Fibroblast of lung (primary cell): ENCODE measurements at regions not wholly inside any gene's neighbourhood (a gene's known extent, or its start where the extent isn't known, plus 50 kb on each side); places are given as distances from the start of the nearest gene placed in this dataset.

ENCODE experiments used
- EZH2 ChIP-seq: IDR thresholded peaks from 2 replicates; pipeline ENCODE4 v1.5.1; 2012; ENCODE audit warnings: low read length, control low read depth, mild to moderate bottlenecking; ENCODE audit errors: missing control alignments
- TF ChIP-seq, protein P1 (sequence below), 2 donors: IDR thresholded peaks in 1 of 2; conservative IDR thresholded peaks in 1 of 2; 1 replicate in 1 of 2; 2 replicates in 1 of 2; pipeline ENCODE4 v1.5.1; 2011 to 2012; ENCODE audit warnings: low read length in 2 of 2, control low read depth in 1 of 2, inconsistent platforms in 1 of 2, low read depth in 1 of 2, mild to moderate bottlenecking in 1 of 2

DNA sequence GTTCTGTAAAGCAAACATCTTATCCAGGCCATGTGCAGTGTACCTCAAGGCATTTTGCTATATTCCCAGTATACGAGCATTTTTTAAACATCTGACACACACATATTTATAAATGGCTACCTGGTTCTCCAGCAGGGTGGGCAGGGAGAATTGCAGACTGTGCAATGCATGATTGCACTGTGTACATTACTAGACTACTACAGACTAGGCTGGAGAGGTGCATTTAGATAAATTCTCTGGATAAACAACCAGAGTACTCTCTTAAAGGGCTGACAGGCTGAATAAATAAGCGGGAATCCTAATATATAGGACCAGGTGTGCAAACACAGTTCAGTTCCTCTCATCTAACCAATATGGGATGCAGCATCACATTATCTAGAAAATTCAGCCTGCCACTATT is 428.3 kb upstream of the ARID1B start:
- no peak for TF ChIP-seq EZH2
- TF ChIP-seq, protein P1, sequence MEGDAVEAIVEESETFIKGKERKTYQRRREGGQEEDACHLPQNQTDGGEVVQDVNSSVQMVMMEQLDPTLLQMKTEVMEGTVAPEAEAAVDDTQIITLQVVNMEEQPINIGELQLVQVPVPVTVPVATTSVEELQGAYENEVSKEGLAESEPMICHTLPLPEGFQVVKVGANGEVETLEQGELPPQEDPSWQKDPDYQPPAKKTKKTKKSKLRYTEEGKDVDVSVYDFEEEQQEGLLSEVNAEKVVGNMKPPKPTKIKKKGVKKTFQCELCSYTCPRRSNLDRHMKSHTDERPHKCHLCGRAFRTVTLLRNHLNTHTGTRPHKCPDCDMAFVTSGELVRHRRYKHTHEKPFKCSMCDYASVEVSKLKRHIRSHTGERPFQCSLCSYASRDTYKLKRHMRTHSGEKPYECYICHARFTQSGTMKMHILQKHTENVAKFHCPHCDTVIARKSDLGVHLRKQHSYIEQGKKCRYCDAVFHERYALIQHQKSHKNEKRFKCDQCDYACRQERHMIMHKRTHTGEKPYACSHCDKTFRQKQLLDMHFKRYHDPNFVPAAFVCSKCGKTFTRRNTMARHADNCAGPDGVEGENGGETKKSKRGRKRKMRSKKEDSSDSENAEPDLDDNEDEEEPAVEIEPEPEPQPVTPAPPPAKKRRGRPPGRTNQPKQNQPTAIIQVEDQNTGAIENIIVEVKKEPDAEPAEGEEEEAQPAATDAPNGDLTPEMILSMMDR (conservative IDR thresholded peaks at IDR 0.05 in 1 of 2, IDR thresholded peaks at IDR 0.05 in 1 of 2; ENCODE audit: low read depth in 1 of 2, low read length in 2 of 2): no peak
